T-helper 9 cell (primary cell): ENCODE measurements at regions not wholly inside any gene's neighbourhood (a gene's known extent, or its start where the extent isn't known, plus 50 kb on each side); places are given as distances from the start of the nearest gene placed in this dataset.

ENCODE experiments used
- DNase-seq: peaks from one replicate; pipeline ENCODE4 v3.0.0-alpha.2; 2020

DNA sequence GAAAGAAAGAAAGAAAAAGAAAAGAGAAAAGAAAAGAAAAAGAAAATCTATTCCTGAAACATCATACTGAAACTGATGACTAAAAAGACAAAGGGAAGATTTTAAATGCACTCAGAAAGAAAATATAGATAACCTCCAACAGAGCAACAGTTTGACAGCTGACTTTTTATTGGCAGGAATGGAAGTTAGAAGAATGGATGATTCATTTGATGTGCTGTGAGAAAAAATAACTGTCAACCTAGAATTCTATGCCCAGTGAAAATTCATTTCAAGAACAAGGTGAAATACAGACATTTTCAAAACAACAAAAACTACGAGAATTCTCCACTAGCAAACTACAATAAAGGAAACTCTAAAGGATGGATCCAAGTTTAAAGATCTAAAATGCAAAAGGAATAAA lies 50.5 kb upstream of the HSPA12A start:
- DNase-seq: no peak

DNA sequence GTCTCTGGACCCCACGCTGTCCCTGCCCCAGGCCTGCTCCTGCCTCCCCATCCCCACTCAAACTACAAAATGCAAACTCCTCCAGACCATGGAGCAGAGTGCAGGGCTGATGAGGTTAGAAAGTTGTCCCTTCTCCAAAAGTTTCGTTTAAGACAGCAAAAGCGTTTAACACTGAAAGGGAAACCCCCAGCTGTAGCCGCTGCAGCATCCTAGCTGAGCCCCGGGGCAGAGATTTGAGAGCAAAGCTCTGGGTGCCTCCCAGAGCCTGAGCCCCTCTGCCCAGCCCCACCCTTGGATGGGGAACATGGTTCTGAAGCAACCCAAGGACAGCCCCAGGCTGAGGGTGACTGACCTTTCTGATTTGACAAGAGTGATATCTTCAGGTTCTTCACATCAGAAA lies 52.8 kb upstream of the ENO4 start:
- no peak for DNase-seq

DNA sequence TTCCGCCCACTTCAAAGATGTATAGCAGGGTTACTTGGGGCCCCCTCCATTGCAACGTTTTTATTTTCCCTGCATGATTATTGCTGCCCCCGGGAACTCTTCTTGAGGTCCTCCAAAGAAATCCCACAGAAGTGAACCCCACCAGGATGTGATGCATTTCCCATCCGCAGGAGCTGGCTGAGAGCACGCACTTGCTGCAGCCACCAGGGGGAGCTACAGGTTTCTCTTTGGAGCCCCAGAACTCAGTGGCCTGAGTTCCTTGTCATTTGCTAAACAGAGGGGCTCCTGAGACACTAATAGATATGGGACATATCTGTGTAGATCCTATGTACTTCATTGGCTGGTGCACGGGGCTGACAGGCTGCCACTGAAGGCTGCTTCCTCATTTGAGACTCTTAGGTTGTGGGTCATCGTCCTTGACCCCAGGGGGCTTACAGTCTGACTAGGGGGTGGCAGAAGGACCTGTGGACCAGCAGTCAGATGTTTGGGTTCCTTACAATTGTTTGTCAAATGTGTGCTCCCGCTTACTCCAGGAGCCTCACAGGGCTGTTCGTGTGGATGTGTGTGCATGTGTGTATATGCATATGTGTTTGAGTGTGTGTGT lies 52.3 kb upstream of the ENO4 start:
- DNase-seq: peak; percentile 63

DNA sequence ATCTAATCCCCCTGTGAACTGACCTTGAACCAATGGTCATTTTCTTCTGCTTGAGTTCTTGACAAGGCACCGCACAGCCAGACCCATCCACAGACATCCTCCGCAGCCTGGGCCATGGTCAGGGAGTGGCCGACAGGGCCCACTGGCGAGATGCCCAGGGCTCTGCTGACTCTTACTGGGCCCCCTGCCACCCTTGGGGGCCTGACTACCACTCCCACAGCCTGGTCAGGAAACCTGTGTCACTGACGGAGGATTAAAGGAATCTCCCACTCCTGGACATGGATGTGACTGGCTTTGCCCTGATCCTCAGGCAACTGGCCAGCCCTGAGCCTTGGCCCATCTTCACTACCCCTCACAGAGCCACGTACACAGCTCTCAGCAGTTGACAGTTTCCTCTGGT lies 50.4 kb upstream of the ENO4 start:
- DNase-seq: no peak
